Pancreas (tissue), 10 donors: ENCODE measurements at regions not wholly inside any gene's neighbourhood (a gene's known extent, or its start where the extent isn't known, plus 50 kb on each side); places are given as distances from the start of the nearest gene placed in this dataset.
"Not testable (repeated sequence)": the region's sequence is repeated elsewhere in the genome, so short reads cannot be mapped to it uniquely, and the experiment has no call there.

ENCODE experiments used
- ATAC-seq, 4 donors: fragments of 200-7000 bp; cut with Tn5 transposase; one replicate each; pipeline versions ENCODE4 v1.8.0 to v1.9.1; 2020; ENCODE audit warnings: mild to moderate bottlenecking in 4 of 4, moderate library complexity in 4 of 4
- DNase-seq, 6 donors: peaks; one replicate each; pipeline ENCODE4 v3.0.0-alpha.2; 2020
- FAIRE-seq: peaks from 2 replicates; lab custom pipeline; 2012; peaks lifted over from hg19 to GRCh38; lab: Jason Lieb, UNC
- H3K27ac ChIP-seq, 4 donors: fragments of 200-600 bp; sonication (generic); 1 replicate in 3 of 4; 2 replicates in 1 of 4; pipeline versions ENCODE4 v1.5.0 to v1.8.0; 2020
- H3K27me3 ChIP-seq, 4 donors: fragments of 200-600 bp; one replicate each; pipeline ENCODE4 v1.8.0; 2021
- H3K36me3 ChIP-seq, 3 donors: fragments of 200-600 bp; sonication (generic) in 1 of 3; one replicate each; pipeline versions ENCODE4 v1.5.0 to v1.8.0; 2020 to 2021
- H3K4me1 ChIP-seq, 3 donors: fragments of 200-600 bp; one replicate each; pipeline ENCODE4 v1.8.0; 2021
- H3K4me3 ChIP-seq, 4 donors: fragments of 200-600 bp; sonication (generic) in 2 of 4; one replicate each; pipeline versions ENCODE4 v1.5.0 to v1.8.0; 2020 to 2021
- H3K9me3 ChIP-seq, 4 donors: fragments of 200-600 bp; one replicate each; pipeline ENCODE4 v1.8.0; 2021
- CTCF ChIP-seq, 4 donors: fragments of 200-600 bp; sonication (generic) in 3 of 4; IDR thresholded peaks; one replicate each; pipeline versions ENCODE4 v1.5.0 to v1.8.0; 2021; ENCODE audit warnings: antibody characterized with exemption in 4 of 4
- WGBS, 2 donors: extraction: QIAGEN DNeasy Blood & Tissue Kit; methylation state at CpG; one replicate each; pipeline ENCODE4 v1.1.7; 2013; 5-methylcytosine and 5-hydroxymethylcytosine counted together
- intact Hi-C, 3 donors: fragments of 100-400 bp; cut with DNase I; formaldehyde crosslinking; loops; one replicate each; pipeline versions ENCODE4 v1.11.1 to v1.14.2; 2022
- donor health status: healthy with polysubstance abuse.
- donor health status: DM: no; HTN: no; CAD: no; lungs with moderate emphysema.
- donor health status: DM: no; HTN: no; CAD: no.
- donor health status: control.
- donor health status: control.
- donor health status: Bipolar disorder and iron deficiency.
- donor health status: DM: yes; HTN: yes; CAD: no.
- donor health status: DM: no; HTN: no; CAD: no.
- donor health status: DM: no; HTN: no; CAD: no.
- donor health status: DM: yes; HTN: yes; CAD: no.

GRCh38 chr1:198423673-198424072 is 116.8 kb downstream of the ATP6V1G3 start:
- no peaks in the 10 kb centered on the region for H3K27me3 ChIP-seq
- ATAC-seq (no peak), DNase-seq (no peak), FAIRE-seq (no peak)
- intact Hi-C loops: no loop called here
- no peak overlapping the region for H3K4me3 ChIP-seq
- TF ChIP-seq CTCF (IDR thresholded peaks at IDR 0.05): no peak
- no peaks in the 10 kb centered on the region for H3K9me3 ChIP-seq
- 83 to 100% methylated on average over 1 of the region's 1 CpG for WGBS, 2 donors
- H3K36me3 ChIP-seq: no peaks in the 10 kb centered on the region
- no peaks in the 10 kb centered on the region for H3K4me1 ChIP-seq
- no peak overlapping the region for H3K27ac ChIP-seq

GRCh38 chr1:198417039-198417438 is 123.4 kb downstream of the ATP6V1G3 start:
- DNase-seq (no peak), ATAC-seq (no peak), FAIRE-seq (no peak)
- no peak for TF ChIP-seq CTCF (IDR thresholded peaks at IDR 0.05)
- Histone ChIP-seq H3K4me3 (no peak overlapping the region), H3K9me3 (no peaks in the 10 kb centered on the region), H3K27ac (no peak overlapping the region), H3K27me3 (no peaks in the 10 kb centered on the region), H3K4me1 (no peaks in the 10 kb centered on the region), H3K36me3 (no peaks in the 10 kb centered on the region)
- intact Hi-C loops: no loop called here

- Histone ChIP-seq H3K4me1 (no peaks in the 10 kb centered on the region), H3K27ac (no peak overlapping the region), H3K4me3 (no peak overlapping the region), H3K9me3 (no peaks in the 10 kb centered on the region), H3K36me3 (no peaks in the 10 kb centered on the region), H3K27me3 (no peaks in the 10 kb centered on the region)
- intact Hi-C loops: no loop called here
- no peak for DNase-seq
- ATAC-seq: peak in 2 of 4 donors; percentile 18 to 34
- no peak for TF ChIP-seq CTCF (IDR thresholded peaks at IDR 0.05)
- no peak for FAIRE-seq
- WGBS, 2 donors: 30 to 38% methylated on average over 3 of the region's 3 CpGs
These were observed 124.2 kb downstream of the ATP6V1G3 start for GRCh38 chr1:198416296-198416695.

GRCh38 chr1:198411240-198411639 is 129.2 kb downstream of the ATP6V1G3 start:
- FAIRE-seq (no peak), ATAC-seq (no peak), DNase-seq (no peak)
- Histone ChIP-seq H3K9me3 (no peaks in the 10 kb centered on the region), H3K4me3 (no peak overlapping the region), H3K27ac (no peak overlapping the region), H3K36me3 (no peaks in the 10 kb centered on the region), H3K4me1 (no peaks in the 10 kb centered on the region), H3K27me3 (no peaks in the 10 kb centered on the region)
- TF ChIP-seq CTCF (IDR thresholded peaks at IDR 0.05): no peak
- intact Hi-C loops: no loop called here

GRCh38 chr1:198408716-198409115 is 131.8 kb downstream of the ATP6V1G3 start:
- no peak for ATAC-seq
- 67 to 80% methylated on average over 2 of the region's 2 CpGs for WGBS, 2 donors
- no peak overlapping the region for H3K4me3 ChIP-seq
- no peaks in the 10 kb centered on the region for H3K9me3 ChIP-seq
- no peak for TF ChIP-seq CTCF (IDR thresholded peaks at IDR 0.05)
- H3K4me1 ChIP-seq: no peaks in the 10 kb centered on the region
- no peak overlapping the region for H3K27ac ChIP-seq
- intact Hi-C loops: no loop called here
- DNase-seq: no peak
- no peaks in the 10 kb centered on the region for H3K36me3 ChIP-seq
- FAIRE-seq: no peak
- H3K27me3 ChIP-seq: no peaks in the 10 kb centered on the region

GRCh38 chr1:198404632-198405031 is 135.8 kb downstream of the ATP6V1G3 start:
- H3K27me3 ChIP-seq, H3K4me1 ChIP-seq, H3K9me3 ChIP-seq, ATAC-seq, H3K27ac ChIP-seq, DNase-seq, H3K4me3 ChIP-seq, intact Hi-C loops, FAIRE-seq, H3K36me3 ChIP-seq: not testable (repeated sequence)
- WGBS, 2 donors: 83 to 92% methylated on average over 8 of the region's 8 CpGs
